AG09309 (cell line): ENCODE measurements at regions not wholly inside any gene's neighbourhood (a gene's known extent, or its start where the extent isn't known, plus 50 kb on each side); places are given as distances from the start of the nearest gene placed in this dataset.

Experiments used
- DNase-seq: peaks from one replicate; pipeline ENCODE4 v3.0.0-alpha.2; 2010; ENCODE audit warnings: low read depth
- H3K4me3 ChIP-seq: 2 replicates; pipeline ENCODE4 v1.5.1; 2011; ENCODE audit warnings: mild to moderate bottlenecking, low read depth, low read length, moderate library complexity; ENCODE audit not compliant: control insufficient read depth
- CTCF ChIP-seq: IDR thresholded peaks from 2 replicates; pipeline ENCODE4 v1.5.1; 2011; ENCODE audit warnings: mild to moderate bottlenecking, low read depth, low read length, inconsistent platforms; ENCODE audit not compliant: insufficient read depth, control insufficient read depth; ENCODE audit errors: missing control alignments

DNA sequence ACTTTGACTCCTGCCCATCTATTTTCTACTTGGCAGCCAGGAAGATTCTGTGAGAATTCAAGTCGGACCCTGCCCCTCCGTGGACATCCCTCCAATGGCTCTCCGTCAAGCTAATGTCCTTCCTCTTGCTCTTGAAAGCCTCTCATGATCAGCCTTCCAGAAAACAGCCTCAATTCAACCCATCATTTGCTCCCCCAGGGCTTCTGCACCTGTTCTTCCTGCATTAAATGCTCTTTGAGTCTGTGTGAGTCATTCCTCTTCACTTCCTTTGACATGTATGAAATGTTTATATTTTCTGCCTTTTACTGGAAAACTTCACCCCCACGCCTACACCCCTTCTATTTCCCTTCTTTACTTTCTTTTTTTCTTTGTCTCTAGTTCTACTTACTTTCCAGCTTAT lies 734.1 kb upstream of the ZP4 start:
- no peak overlapping the region for H3K4me3 ChIP-seq
- no peak for TF ChIP-seq CTCF
- DNase-seq: no peak

GRCh38 chr1:238621405-238621804 lies 730.7 kb upstream of the ZP4 start:
- TF ChIP-seq CTCF: no peak
- H3K4me3 ChIP-seq: no peak overlapping the region
- no peak for DNase-seq

- TF ChIP-seq CTCF: no peak
- no peak for DNase-seq
Measured at GRCh38 chr1:238619652-238620051, 728.9 kb upstream of the ZP4 start.

GRCh38 chr1:238611406-238611805 lies 720.7 kb upstream of the ZP4 start:
- no peak for DNase-seq
- no peak overlapping the region for H3K4me3 ChIP-seq
- no peak for TF ChIP-seq CTCF

More at GRCh38 chr1:238619652-238620051, 728.9 kb upstream of the ZP4 start:
- no peak overlapping the region for H3K4me3 ChIP-seq

- no peak overlapping the region for H3K4me3 ChIP-seq
- no peak for DNase-seq
- TF ChIP-seq CTCF: no peak
Measured at GRCh38 chr1:238608144-238608543, 717.4 kb upstream of the ZP4 start.

- DNase-seq: no peak
- no peak for TF ChIP-seq CTCF
- no peak overlapping the region for H3K4me3 ChIP-seq
Measured at GRCh38 chr1:238606896-238607295, 716.2 kb upstream of the ZP4 start.

- no peak for TF ChIP-seq CTCF
- no peak for DNase-seq
- no peak overlapping the region for H3K4me3 ChIP-seq
Measured at GRCh38 chr1:238606457-238606856, 715.7 kb upstream of the ZP4 start.
